ENCODE measurements at regions not wholly inside any gene's neighbourhood (a gene's known extent, or its start where the extent isn't known, plus 50 kb on each side); places are given as distances from the start of the nearest gene placed in this dataset.

DNA sequence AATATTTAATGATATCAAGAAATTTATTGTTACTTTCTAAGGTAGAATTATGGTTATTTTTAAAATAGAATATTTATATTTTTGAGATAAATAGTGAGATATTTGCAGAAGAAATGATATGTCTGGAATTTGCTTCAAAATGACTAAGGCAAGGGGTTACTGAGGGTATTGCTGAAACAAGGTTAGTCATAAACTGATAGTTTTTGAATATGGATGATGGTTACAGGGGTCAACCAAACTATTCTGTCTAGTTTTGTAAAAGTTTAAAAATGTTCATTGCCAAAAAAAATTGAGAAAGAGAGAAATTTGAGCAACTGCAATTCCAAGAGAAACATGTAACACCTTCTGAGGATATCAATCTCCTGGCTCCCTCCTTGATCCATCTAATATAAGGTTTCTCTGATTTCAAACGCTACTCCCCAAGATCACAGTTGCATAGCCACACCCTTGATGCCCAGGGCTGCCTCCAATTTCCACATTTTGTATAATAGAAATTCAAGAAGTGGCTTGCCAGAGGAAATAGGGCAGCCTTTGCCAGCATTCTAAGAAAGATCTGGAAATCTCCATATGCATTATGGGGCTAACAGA, 159.4 kb upstream of the NAMPT start:
- Histone ChIP-seq H3K4me3 (replicated peaks in 1 of 3; ENCODE audit: low read depth in 2 of 3, low read length in 3 of 3) (no peak overlapping the region), H3K9me3 (replicated peaks in 1 of 2; ENCODE audit: control insufficient read depth in 1 of 2, insufficient read depth in 1 of 2, low read length in 2 of 2) (no peaks in the 10 kb centered on the region), H3K79me2 (ENCODE audit: insufficient read depth, low read length) (no peaks in the 10 kb centered on the region), H4K20me1 (ENCODE audit: insufficient read depth, low read length) (no peaks in the 10 kb centered on the region), H3K4me1 (ENCODE audit: control insufficient read depth in 1 of 2, insufficient read depth in 2 of 2, low read length in 2 of 2) (peaks cover 2 to 3% of the 10 kb centered on the region in 2 donors), H3K27ac (ENCODE audit: low read depth in 1 of 2, low read length in 2 of 2) (no peak overlapping the region), H2AFZ (ENCODE audit: insufficient read depth, low read depth, low read length, poor library complexity, severe bottlenecking) (no peak overlapping the region), H3K9ac (ENCODE audit: insufficient read depth, low read length, poor library complexity, severe bottlenecking) (no peak overlapping the region), H3K4me2 (replicated peaks; ENCODE audit: extremely low read depth, low read length, poor library complexity, severe bottlenecking) (no peak overlapping the region), H3K27me3 (ENCODE audit: control insufficient read depth in 2 of 2, insufficient read depth in 2 of 2, low read length in 2 of 2) (no peaks in the 10 kb centered on the region), H3K36me3 (replicated peaks in 1 of 2; ENCODE audit: control insufficient read depth in 1 of 2, insufficient read depth in 2 of 2, low read length in 2 of 2) (no peaks in the 10 kb centered on the region)
- intact Hi-C loops (cut with micrococcal nuclease): no loop called here
- no peak overlapping the region for H3K27ac Mint-ChIP-seq
- TF ChIP-seq, protein P1, sequence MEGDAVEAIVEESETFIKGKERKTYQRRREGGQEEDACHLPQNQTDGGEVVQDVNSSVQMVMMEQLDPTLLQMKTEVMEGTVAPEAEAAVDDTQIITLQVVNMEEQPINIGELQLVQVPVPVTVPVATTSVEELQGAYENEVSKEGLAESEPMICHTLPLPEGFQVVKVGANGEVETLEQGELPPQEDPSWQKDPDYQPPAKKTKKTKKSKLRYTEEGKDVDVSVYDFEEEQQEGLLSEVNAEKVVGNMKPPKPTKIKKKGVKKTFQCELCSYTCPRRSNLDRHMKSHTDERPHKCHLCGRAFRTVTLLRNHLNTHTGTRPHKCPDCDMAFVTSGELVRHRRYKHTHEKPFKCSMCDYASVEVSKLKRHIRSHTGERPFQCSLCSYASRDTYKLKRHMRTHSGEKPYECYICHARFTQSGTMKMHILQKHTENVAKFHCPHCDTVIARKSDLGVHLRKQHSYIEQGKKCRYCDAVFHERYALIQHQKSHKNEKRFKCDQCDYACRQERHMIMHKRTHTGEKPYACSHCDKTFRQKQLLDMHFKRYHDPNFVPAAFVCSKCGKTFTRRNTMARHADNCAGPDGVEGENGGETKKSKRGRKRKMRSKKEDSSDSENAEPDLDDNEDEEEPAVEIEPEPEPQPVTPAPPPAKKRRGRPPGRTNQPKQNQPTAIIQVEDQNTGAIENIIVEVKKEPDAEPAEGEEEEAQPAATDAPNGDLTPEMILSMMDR (IDR thresholded peaks at IDR 0.05): no peak
- no peaks in the 10 kb centered on the region for H3K36me3 Mint-ChIP-seq
- peaks cover 0 to 2% (median 0%) of the 10 kb centered on the region in 3 donors for H3K27me3 Mint-ChIP-seq (ENCODE audit: low read depth in 3 of 3)
- H3K9me3 Mint-ChIP-seq: peaks cover 2 to 10% (median 5%) of the 10 kb centered on the region in 7 donors
- DNase-seq: no peak
- no peak overlapping the region for H3K4me3 Mint-ChIP-seq
- no CpG with 5 or more reads among the region's 1 CpG for WGBS (ENCODE audit: insufficient coverage)
- H3K4me1 Mint-ChIP-seq: peaks cover 2% of the 10 kb centered on the region

DNA sequence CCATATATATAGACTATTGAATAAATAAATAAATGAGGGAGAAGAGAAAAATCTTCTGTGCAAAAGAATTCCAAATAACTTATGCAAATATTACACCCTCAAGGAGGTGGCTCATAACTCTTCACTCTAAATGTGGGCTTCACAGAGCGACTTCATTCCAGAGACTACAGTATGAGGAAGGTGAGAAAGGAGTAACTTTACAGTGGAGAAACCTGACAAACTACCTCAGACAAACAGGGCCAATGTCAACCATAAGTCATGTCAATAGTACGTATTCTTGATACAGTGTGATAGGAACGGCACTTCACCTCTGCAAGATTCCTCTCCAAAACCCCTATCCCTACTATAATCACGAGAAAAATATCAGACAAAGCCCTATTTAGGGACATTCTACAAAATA, 158.4 kb upstream of the NAMPT start:
- 80% methylated on average over 1 of the region's 4 CpGs for WGBS (ENCODE audit: insufficient coverage)
- H3K27me3 Mint-ChIP-seq (ENCODE audit: low read depth in 3 of 3): peaks cover 0 to 2% (median 0%) of the 10 kb centered on the region in 3 donors
- no peak overlapping the region for H3K4me2 ChIP-seq (replicated peaks; ENCODE audit: extremely low read depth, low read length, poor library complexity, severe bottlenecking)

More for the DNA sequence above, 158.4 kb upstream of the NAMPT start:
- H3K9me3 Mint-ChIP-seq: peaks cover 2 to 14% (median 5%) of the 10 kb centered on the region in 7 donors
- H3K4me3 Mint-ChIP-seq: no peak overlapping the region
- H3K79me2 ChIP-seq (ENCODE audit: insufficient read depth, low read length): no peaks in the 10 kb centered on the region
- no peak overlapping the region for H3K27ac ChIP-seq (ENCODE audit: low read depth in 1 of 2, low read length in 2 of 2)
- H3K4me1 ChIP-seq (ENCODE audit: control insufficient read depth in 1 of 2, insufficient read depth in 2 of 2, low read length in 2 of 2): no peaks in the 10 kb centered on the region
- H3K9ac ChIP-seq (ENCODE audit: insufficient read depth, low read length, poor library complexity, severe bottlenecking): no peak overlapping the region
- H3K4me3 ChIP-seq (replicated peaks in 1 of 3; ENCODE audit: low read depth in 2 of 3, low read length in 3 of 3): no peak overlapping the region
- H3K27me3 ChIP-seq (ENCODE audit: control insufficient read depth in 2 of 2, insufficient read depth in 2 of 2, low read length in 2 of 2): no peaks in the 10 kb centered on the region
- no peaks in the 10 kb centered on the region for H3K36me3 Mint-ChIP-seq
- no peaks in the 10 kb centered on the region for H3K36me3 ChIP-seq (replicated peaks in 1 of 2; ENCODE audit: control insufficient read depth in 1 of 2, insufficient read depth in 2 of 2, low read length in 2 of 2)
- H3K4me1 Mint-ChIP-seq: no peaks in the 10 kb centered on the region
- H4K20me1 ChIP-seq (ENCODE audit: insufficient read depth, low read length): no peaks in the 10 kb centered on the region
- TF ChIP-seq, protein P1 (IDR thresholded peaks at IDR 0.05): no peak
- no peak overlapping the region for H2AFZ ChIP-seq (ENCODE audit: insufficient read depth, low read depth, low read length, poor library complexity, severe bottlenecking)
- H3K27ac Mint-ChIP-seq: no peak overlapping the region
- DNase-seq: no peak
- H3K9me3 ChIP-seq (replicated peaks in 1 of 2; ENCODE audit: control insufficient read depth in 1 of 2, insufficient read depth in 1 of 2, low read length in 2 of 2): no peaks in the 10 kb centered on the region
- intact Hi-C loops (cut with micrococcal nuclease): no loop called here
